ENCODE measurements at regions not wholly inside any gene's neighbourhood (a gene's known extent, or its start where the extent isn't known, plus 50 kb on each side); places are given as distances from the start of the nearest gene placed in this dataset.

GRCh38 chr6:74914888-74915287 is 291.0 kb downstream of the COL12A1 start:
- no peak overlapping the region for H3K56ac ChIP-seq (ENCODE audit: low read length)
- H3K23ac ChIP-seq (ENCODE audit: low read length), result no peak overlapping the region
- no peak overlapping the region for H4K8ac ChIP-seq (ENCODE audit: low read depth, low read length)
- no peak for DNase-seq
- no peaks in the 10 kb centered on the region for H3K36me3 ChIP-seq (ENCODE audit: control insufficient read depth, insufficient read depth, low read length)
- no peak overlapping the region for H3K4ac ChIP-seq (ENCODE audit: low read depth, low read length)
- H3K18ac ChIP-seq (ENCODE audit: low read length), result no peak overlapping the region
- H3K79me2 ChIP-seq (ENCODE audit: control insufficient read depth, insufficient read depth, low read length), result no peaks in the 10 kb centered on the region
- H4K5ac ChIP-seq (ENCODE audit: low read length), result no peak overlapping the region
- no peak overlapping the region for H2BK120ac ChIP-seq (ENCODE audit: low read depth, low read length)
- H3K27me3 ChIP-seq (ENCODE audit: insufficient read depth, low read length, poor library complexity), result no peaks in the 10 kb centered on the region
- no peak overlapping the region for H3K4me2 ChIP-seq (ENCODE audit: low read length)
- no peak overlapping the region for H3K9ac ChIP-seq (ENCODE audit: low read length)
- no peak overlapping the region for H2BK15ac ChIP-seq (replicated peaks; ENCODE audit: low read depth)
- H3K4me1 ChIP-seq (ENCODE audit: control insufficient read depth, low read depth, low read length), result no peaks in the 10 kb centered on the region
- whole genome bisulfite sequencing (ENCODE audit: extremely low coverage, insufficient coverage, low lambda C conversion rate), result 100% methylated on average over 1 of the region's 3 CpGs
- no peak overlapping the region for H2BK5ac ChIP-seq (ENCODE audit: low read length)
- no peaks in the 10 kb centered on the region for H3K79me1 ChIP-seq (ENCODE audit: low read length)
- no peak overlapping the region for H3K4me3 ChIP-seq (ENCODE audit: low read length)
- H2AK5ac ChIP-seq (ENCODE audit: low read length), result no peak overlapping the region
- no peak overlapping the region for H3K27ac ChIP-seq (ENCODE audit: low read depth, low read length)

DNA sequence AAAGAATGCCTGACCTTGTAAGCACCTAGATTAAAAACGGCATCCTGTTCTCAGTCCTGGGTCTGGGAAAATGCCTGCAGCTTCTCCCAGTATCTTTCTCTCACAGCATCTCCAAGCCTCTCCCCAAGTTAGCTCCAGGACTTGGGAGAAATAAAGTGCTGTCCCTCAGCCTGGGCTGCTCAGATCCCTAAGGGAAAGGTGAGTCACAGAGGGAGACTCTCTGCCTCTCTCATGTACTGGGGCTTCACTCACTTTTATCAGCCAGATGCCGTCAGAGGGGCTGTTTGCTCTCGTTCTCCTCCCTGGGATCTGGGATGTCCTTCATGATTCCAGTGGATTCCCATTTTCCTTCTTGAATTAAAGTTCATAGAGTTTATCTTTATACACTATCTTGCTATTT is 293.6 kb downstream of the COL12A1 start:
- Histone ChIP-seq H3K27me3 (ENCODE audit: insufficient read depth, low read length, poor library complexity) (no peaks in the 10 kb centered on the region), H4K5ac (ENCODE audit: low read length) (no peak overlapping the region), H3K79me2 (ENCODE audit: control insufficient read depth, insufficient read depth, low read length) (no peaks in the 10 kb centered on the region), H3K56ac (ENCODE audit: low read length) (no peak overlapping the region), H3K9ac (ENCODE audit: low read length) (no peak overlapping the region), H3K4ac (ENCODE audit: low read depth, low read length) (no peak overlapping the region), H3K36me3 (ENCODE audit: control insufficient read depth, insufficient read depth, low read length) (no peaks in the 10 kb centered on the region), H3K4me3 (ENCODE audit: low read length) (no peak overlapping the region), H3K79me1 (ENCODE audit: low read length) (no peaks in the 10 kb centered on the region), H3K4me2 (ENCODE audit: low read length) (no peak overlapping the region), H3K4me1 (ENCODE audit: control insufficient read depth, low read depth, low read length) (no peaks in the 10 kb centered on the region), H2BK120ac (ENCODE audit: low read depth, low read length) (no peak overlapping the region), H2BK15ac (replicated peaks; ENCODE audit: low read depth) (no peak overlapping the region), H2BK5ac (ENCODE audit: low read length) (no peak overlapping the region), H3K27ac (ENCODE audit: low read depth, low read length) (no peak overlapping the region), H4K8ac (ENCODE audit: low read depth, low read length) (no peak overlapping the region), H3K18ac (ENCODE audit: low read length) (no peak overlapping the region), H3K23ac (ENCODE audit: low read length) (no peak overlapping the region), H2AK5ac (ENCODE audit: low read length) (no peak overlapping the region)
- no peak for DNase-seq
- no CpG with 5 or more reads among the region's 3 CpGs for WGBS (ENCODE audit: extremely low coverage, insufficient coverage, low lambda C conversion rate)

DNA sequence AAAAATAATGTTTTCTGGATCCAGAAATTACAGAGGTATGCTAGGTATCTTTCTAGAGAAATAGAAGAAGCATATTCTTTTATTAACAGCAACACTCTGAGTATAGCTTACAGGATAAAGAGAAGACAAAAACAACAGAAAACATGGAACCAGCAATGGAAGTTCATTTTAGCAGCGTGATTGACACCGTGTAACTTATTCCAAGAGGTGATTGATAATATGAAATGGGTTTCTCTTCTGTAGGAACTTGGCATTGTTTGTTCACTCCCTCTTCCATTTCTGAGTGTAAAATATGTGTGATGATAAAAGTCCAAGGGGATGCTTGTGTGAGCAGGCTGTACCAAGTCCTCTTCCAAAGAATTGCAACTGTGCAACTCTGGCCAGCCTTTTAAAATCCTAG is 303.0 kb downstream of the COL12A1 start:
- WGBS (ENCODE audit: extremely low coverage, insufficient coverage, low lambda C conversion rate), result no CpG with 5 or more reads among the region's 2 CpGs
- Histone ChIP-seq H3K56ac (ENCODE audit: low read length) (no peak overlapping the region), H2AK5ac (ENCODE audit: low read length) (no peak overlapping the region), H2BK120ac (ENCODE audit: low read depth, low read length) (no peak overlapping the region), H3K79me1 (ENCODE audit: low read length) (no peaks in the 10 kb centered on the region), H4K5ac (ENCODE audit: low read length) (no peak overlapping the region), H3K9ac (ENCODE audit: low read length) (no peak overlapping the region), H3K23ac (ENCODE audit: low read length) (no peak overlapping the region), H3K27ac (ENCODE audit: low read depth, low read length) (no peak overlapping the region), H4K8ac (ENCODE audit: low read depth, low read length) (no peak overlapping the region), H3K27me3 (ENCODE audit: insufficient read depth, low read length, poor library complexity) (no peaks in the 10 kb centered on the region), H3K4me1 (ENCODE audit: control insufficient read depth, low read depth, low read length) (no peaks in the 10 kb centered on the region), H3K36me3 (ENCODE audit: control insufficient read depth, insufficient read depth, low read length) (no peaks in the 10 kb centered on the region), H2BK5ac (ENCODE audit: low read length) (no peak overlapping the region), H3K18ac (ENCODE audit: low read length) (no peak overlapping the region), H3K4me3 (ENCODE audit: low read length) (no peak overlapping the region), H3K4me2 (ENCODE audit: low read length) (no peak overlapping the region), H2BK15ac (replicated peaks; ENCODE audit: low read depth) (no peak overlapping the region), H3K4ac (ENCODE audit: low read depth, low read length) (no peak overlapping the region), H3K79me2 (ENCODE audit: control insufficient read depth, insufficient read depth, low read length) (no peaks in the 10 kb centered on the region)
- DNase-seq, result no peak

GRCh38 chr6:74902089-74902488 is 303.8 kb downstream of the COL12A1 start:
- H3K23ac ChIP-seq (ENCODE audit: low read length), result no peak overlapping the region
- no peak overlapping the region for H3K4ac ChIP-seq (ENCODE audit: low read depth, low read length)
- H2BK120ac ChIP-seq (ENCODE audit: low read depth, low read length), result no peak overlapping the region
- H2BK15ac ChIP-seq (replicated peaks; ENCODE audit: low read depth), result no peak overlapping the region
- no CpG with 5 or more reads among the region's 1 CpG for WGBS (ENCODE audit: extremely low coverage, insufficient coverage, low lambda C conversion rate)
- DNase-seq, result no peak
- H3K4me2 ChIP-seq (ENCODE audit: low read length), result no peak overlapping the region
- no peak overlapping the region for H3K27ac ChIP-seq (ENCODE audit: low read depth, low read length)
- H4K8ac ChIP-seq (ENCODE audit: low read depth, low read length), result no peak overlapping the region
- H3K4me3 ChIP-seq (ENCODE audit: low read length), result no peak overlapping the region
- no peak overlapping the region for H3K9ac ChIP-seq (ENCODE audit: low read length)
- no peak overlapping the region for H2AK5ac ChIP-seq (ENCODE audit: low read length)
- no peaks in the 10 kb centered on the region for H3K36me3 ChIP-seq (ENCODE audit: control insufficient read depth, insufficient read depth, low read length)
- no peak overlapping the region for H2BK5ac ChIP-seq (ENCODE audit: low read length)
- H3K79me1 ChIP-seq (ENCODE audit: low read length), result no peaks in the 10 kb centered on the region
- H3K4me1 ChIP-seq (ENCODE audit: control insufficient read depth, low read depth, low read length), result no peaks in the 10 kb centered on the region
- no peaks in the 10 kb centered on the region for H3K27me3 ChIP-seq (ENCODE audit: insufficient read depth, low read length, poor library complexity)
- H4K5ac ChIP-seq (ENCODE audit: low read length), result no peak overlapping the region
- no peak overlapping the region for H3K18ac ChIP-seq (ENCODE audit: low read length)
- H3K56ac ChIP-seq (ENCODE audit: low read length), result no peak overlapping the region
- H3K79me2 ChIP-seq (ENCODE audit: control insufficient read depth, insufficient read depth, low read length), result no peaks in the 10 kb centered on the region

- Histone ChIP-seq H2BK15ac (replicated peaks; ENCODE audit: low read depth) (no peak overlapping the region), H3K18ac (ENCODE audit: low read length) (no peak overlapping the region), H4K5ac (ENCODE audit: low read length) (no peak overlapping the region), H3K27ac (ENCODE audit: low read depth, low read length) (no peak overlapping the region), H3K4me3 (ENCODE audit: low read length) (no peak overlapping the region), H3K79me1 (ENCODE audit: low read length) (no peaks in the 10 kb centered on the region), H3K4ac (ENCODE audit: low read depth, low read length) (no peak overlapping the region), H3K27me3 (ENCODE audit: insufficient read depth, low read length, poor library complexity) (no peaks in the 10 kb centered on the region), H3K36me3 (ENCODE audit: control insufficient read depth, insufficient read depth, low read length) (no peaks in the 10 kb centered on the region), H3K4me2 (ENCODE audit: low read length) (no peak overlapping the region), H2BK120ac (ENCODE audit: low read depth, low read length) (no peak overlapping the region), H3K79me2 (ENCODE audit: control insufficient read depth, insufficient read depth, low read length) (no peaks in the 10 kb centered on the region), H3K4me1 (ENCODE audit: control insufficient read depth, low read depth, low read length) (no peaks in the 10 kb centered on the region), H4K8ac (ENCODE audit: low read depth, low read length) (no peak overlapping the region), H2AK5ac (ENCODE audit: low read length) (no peak overlapping the region), H3K56ac (ENCODE audit: low read length) (no peak overlapping the region), H3K23ac (ENCODE audit: low read length) (no peak overlapping the region), H2BK5ac (ENCODE audit: low read length) (no peak overlapping the region), H3K9ac (ENCODE audit: low read length) (no peak overlapping the region)
- DNase-seq, result no peak
- no CpG with 5 or more reads among the region's 3 CpGs for WGBS (ENCODE audit: extremely low coverage, insufficient coverage, low lambda C conversion rate)
Measured at GRCh38 chr6:74901576-74901975, 304.3 kb downstream of the COL12A1 start.

DNA sequence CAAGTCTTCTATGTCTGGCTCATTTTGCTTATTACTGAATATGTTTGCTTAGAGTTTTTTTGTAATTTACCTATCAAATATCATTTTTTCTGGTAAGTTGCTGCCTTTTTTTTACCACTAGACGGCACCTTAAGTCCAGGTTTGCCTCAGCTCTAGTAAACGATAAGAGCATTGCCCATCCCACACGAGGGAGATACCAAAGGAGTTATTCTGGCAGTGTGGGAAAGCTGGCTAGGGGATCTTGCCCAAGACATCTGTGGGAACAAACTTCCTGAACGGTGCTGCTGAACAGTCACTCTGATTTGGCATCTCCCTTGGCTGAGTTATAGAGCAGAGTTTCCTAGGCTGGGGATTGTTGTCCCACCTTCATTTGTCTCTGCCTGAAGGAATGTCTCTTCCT is 306.4 kb downstream of the COL12A1 start:
- Histone ChIP-seq H3K4ac (ENCODE audit: low read depth, low read length) (no peak overlapping the region), H2AK5ac (ENCODE audit: low read length) (no peak overlapping the region), H3K27me3 (ENCODE audit: insufficient read depth, low read length, poor library complexity) (no peaks in the 10 kb centered on the region), H3K4me2 (ENCODE audit: low read length) (no peak overlapping the region), H2BK5ac (ENCODE audit: low read length) (no peak overlapping the region), H3K27ac (ENCODE audit: low read depth, low read length) (no peak overlapping the region), H3K36me3 (ENCODE audit: control insufficient read depth, insufficient read depth, low read length) (no peaks in the 10 kb centered on the region), H3K9ac (ENCODE audit: low read length) (no peak overlapping the region), H3K4me1 (ENCODE audit: control insufficient read depth, low read depth, low read length) (no peaks in the 10 kb centered on the region), H3K18ac (ENCODE audit: low read length) (no peak overlapping the region), H2BK120ac (ENCODE audit: low read depth, low read length) (no peak overlapping the region), H3K79me1 (ENCODE audit: low read length) (no peaks in the 10 kb centered on the region), H3K79me2 (ENCODE audit: control insufficient read depth, insufficient read depth, low read length) (no peaks in the 10 kb centered on the region), H4K8ac (ENCODE audit: low read depth, low read length) (no peak overlapping the region), H3K4me3 (ENCODE audit: low read length) (no peak overlapping the region), H3K23ac (ENCODE audit: low read length) (no peak overlapping the region), H4K5ac (ENCODE audit: low read length) (no peak overlapping the region), H3K56ac (ENCODE audit: low read length) (no peak overlapping the region), H2BK15ac (replicated peaks; ENCODE audit: low read depth) (no peak overlapping the region)
- no CpG with 5 or more reads among the region's 4 CpGs for WGBS (ENCODE audit: extremely low coverage, insufficient coverage, low lambda C conversion rate)
- peak; percentile 28 for DNase-seq
